Neural progenitor cell (in vitro differentiated cells): ENCODE measurements at regions not wholly inside any gene's neighbourhood (a gene's known extent, or its start where the extent isn't known, plus 50 kb on each side); places are given as distances from the start of the nearest gene placed in this dataset.

ENCODE experiments used
- DNase-seq: peaks from one replicate; pipeline ENCODE4 v3.0.0-alpha.2; 2016; ENCODE audit warnings: low spot score
- H2AFZ ChIP-seq: fragments of 200-600 bp; sonication (generic); replicated peaks from 2 replicates; pipeline ENCODE4 v1.6.1; 2016; ENCODE audit warnings: antibody characterized with exemption
- H3F3A ChIP-seq: fragments of 200-600 bp; sonication (generic); 2 replicates; pipeline ENCODE4 v1.6.1; 2016; ENCODE audit warnings: antibody characterized with exemption, low read depth
- H3K27ac ChIP-seq: fragments of 200-600 bp; sonication (generic); 2 replicates; pipeline ENCODE4 v1.5.1; 2016; ENCODE audit warnings: mild to moderate bottlenecking
- H3K27me3 ChIP-seq: fragments of 200-600 bp; sonication (generic); 2 replicates; pipeline ENCODE4 v1.6.1; 2016; ENCODE audit warnings: mild to moderate bottlenecking, moderate library complexity
- H3K36me3 ChIP-seq: fragments of 200-600 bp; sonication (generic); 2 replicates; pipeline ENCODE4 v1.5.1; 2016
- H3K4me1 ChIP-seq: fragments of 200-600 bp; sonication (generic); 2 replicates; pipeline ENCODE4 v1.6.1; 2016; ENCODE audit warnings: mixed run types
- H3K4me2 ChIP-seq: fragments of 200-600 bp; sonication (generic); 2 replicates; pipeline ENCODE4 v1.6.1; 2016
- H3K4me3 ChIP-seq: fragments of 200-600 bp; sonication (generic); 2 replicates; pipeline ENCODE4 v1.5.1; 2016
- H3K79me2 ChIP-seq: fragments of 200-600 bp; sonication (generic); 2 replicates; pipeline ENCODE4 v1.6.1; 2016; ENCODE audit warnings: low read depth
- H3K9ac ChIP-seq: fragments of 200-600 bp; sonication (generic); 2 replicates; pipeline ENCODE4 v1.6.1; 2016
- H3K9me3 ChIP-seq: fragments of 200-600 bp; sonication (generic); 2 replicates; pipeline ENCODE4 v1.5.1; 2016; ENCODE audit warnings: low read depth
- H4K20me1 ChIP-seq: fragments of 200-600 bp; sonication (generic); 2 replicates; pipeline ENCODE4 v1.6.1; 2016; ENCODE audit warnings: low read depth
- H3K27ac Mint-ChIP-seq: 3 replicates; pipeline ENCODE4 v1.8.0; 2021; ENCODE audit warnings: mixed read lengths
- H3K27me3 Mint-ChIP-seq: 2 replicates; pipeline ENCODE4 v1.8.0; 2022; ENCODE audit warnings: low read depth, mild to moderate bottlenecking, inconsistent platforms, moderate library complexity, mixed read lengths; ENCODE audit not compliant: insufficient read depth
- H3K36me3 Mint-ChIP-seq: 3 replicates; pipeline ENCODE4 v1.8.0; 2021; ENCODE audit warnings: mixed read lengths
- H3K4me1 Mint-ChIP-seq: 3 replicates; pipeline ENCODE4 v1.8.0; 2021; ENCODE audit warnings: mixed read lengths
- H3K4me3 Mint-ChIP-seq: 3 replicates; pipeline ENCODE4 v1.8.0; 2021; ENCODE audit warnings: mild to moderate bottlenecking, moderate library complexity, mixed read lengths
- H3K9me3 Mint-ChIP-seq: 3 replicates; pipeline ENCODE4 v1.8.0; 2020; ENCODE audit warnings: mixed read lengths
- CTCF ChIP-seq: fragments of 200-600 bp; sonication (generic); IDR thresholded peaks from 2 replicates; pipeline ENCODE4 v1.5.1; 2017; ENCODE audit warnings: antibody characterized with exemption, mild to moderate bottlenecking
- EZH2 ChIP-seq: fragments of 200-600 bp; sonication (generic); IDR thresholded peaks from 2 replicates; pipeline ENCODE4 v1.6.1; 2017; ENCODE audit warnings: antibody characterized with exemption, mild to moderate bottlenecking, moderate library complexity
- EZH2phosphoT487 ChIP-seq: fragments of 200-600 bp; sonication (generic); IDR thresholded peaks from 2 replicates; pipeline ENCODE4 v1.6.1; 2017; ENCODE audit warnings: antibody characterized with exemption

- H3K79me2 ChIP-seq = no peaks in the 10 kb centered on the region
- H3K4me1 ChIP-seq = no peaks in the 10 kb centered on the region
- no peak for DNase-seq
- no peak overlapping the region for H2AFZ ChIP-seq
- TF ChIP-seq CTCF (no peak), EZH2phosphoT487 (no peak), EZH2 (no peak)
- H3K9me3 ChIP-seq = no peaks in the 10 kb centered on the region
- H3K4me3 ChIP-seq = no peak overlapping the region
- no peaks in the 10 kb centered on the region for H4K20me1 ChIP-seq
- H3K4me2 ChIP-seq = no peak overlapping the region
- Mint-ChIP-seq H3K27me3 (peaks cover 8% of the 10 kb centered on the region), H3K4me3 (no peak overlapping the region), H3K36me3 (no peaks in the 10 kb centered on the region), H3K4me1 (peaks cover 29% of the 10 kb centered on the region), H3K9me3 (peaks cover 2% of the 10 kb centered on the region), H3K27ac (no peak overlapping the region)
- H3K36me3 ChIP-seq = no peaks in the 10 kb centered on the region
- no peaks in the 10 kb centered on the region for H3K27me3 ChIP-seq
- H3F3A ChIP-seq = no peaks in the 10 kb centered on the region
- no peak overlapping the region for H3K9ac ChIP-seq
- no peak overlapping the region for H3K27ac ChIP-seq
Measured at GRCh38 chr16:73140929-73141328, 93.0 kb upstream of the ZFHX3 start.

- Histone ChIP-seq H2AFZ (no peak overlapping the region), H3K79me2 (no peaks in the 10 kb centered on the region), H3F3A (peaks cover 8% of the 10 kb centered on the region), H3K4me1 (no peaks in the 10 kb centered on the region), H3K27me3 (peaks cover 5% of the 10 kb centered on the region), H3K36me3 (no peaks in the 10 kb centered on the region), H3K4me2 (no peak overlapping the region), H4K20me1 (no peaks in the 10 kb centered on the region), H3K9ac (no peak overlapping the region), H3K9me3 (no peaks in the 10 kb centered on the region), H3K27ac (no peak overlapping the region), H3K4me3 (no peak overlapping the region)
- H3K27me3 Mint-ChIP-seq = peaks cover 9% of the 10 kb centered on the region
- H3K4me1 Mint-ChIP-seq = peaks cover 24% of the 10 kb centered on the region
- TF ChIP-seq EZH2phosphoT487 (no peak), CTCF (no peak), EZH2 (no peak)
- H3K36me3 Mint-ChIP-seq = peaks cover 1% of the 10 kb centered on the region
- peaks cover 2% of the 10 kb centered on the region for H3K9me3 Mint-ChIP-seq
- no peak overlapping the region for H3K4me3 Mint-ChIP-seq
- no peak overlapping the region for H3K27ac Mint-ChIP-seq
- DNase-seq = no peak
Measured at GRCh38 chr16:73131156-73131862, 83.4 kb upstream of the ZFHX3 start.

- Histone ChIP-seq H3K4me3 (no peak overlapping the region), H3K4me1 (no peaks in the 10 kb centered on the region), H3K79me2 (no peaks in the 10 kb centered on the region), H3K27me3 (peaks cover 5% of the 10 kb centered on the region), H3K9ac (no peak overlapping the region), H4K20me1 (no peaks in the 10 kb centered on the region), H3F3A (peaks cover 8% of the 10 kb centered on the region), H3K4me2 (no peak overlapping the region), H3K27ac (no peak overlapping the region), H3K9me3 (no peaks in the 10 kb centered on the region), H3K36me3 (no peaks in the 10 kb centered on the region), H2AFZ (no peak overlapping the region)
- Mint-ChIP-seq H3K36me3 (peaks cover 1% of the 10 kb centered on the region), H3K9me3 (peaks cover 3% of the 10 kb centered on the region), H3K27me3 (peaks cover 8% of the 10 kb centered on the region), H3K4me3 (no peak overlapping the region), H3K4me1 (peaks cover 35% of the 10 kb centered on the region), H3K27ac (peak overlapping the region; percentile 62)
- DNase-seq = no peak
- TF ChIP-seq CTCF (no peak), EZH2phosphoT487 (no peak), EZH2 (no peak)
Measured at GRCh38 chr16:73129455-73129854, 81.5 kb upstream of the ZFHX3 start.
